Chondrocyte (in vitro differentiated cells): ENCODE measurements at regions not wholly inside any gene's neighbourhood (a gene's known extent, or its start where the extent isn't known, plus 50 kb on each side); places are given as distances from the start of the nearest gene placed in this dataset.

ENCODE experiments used
- DNase-seq: peaks from one replicate; pipeline ENCODE4 v3.0.0; 2021; ENCODE audit warnings: mixed read lengths, low spot score
- H3K27ac Mint-ChIP-seq: one replicate; pipeline ENCODE4 v1.8.0; 2021; ENCODE audit warnings: mild to moderate bottlenecking, moderate library complexity, mixed read lengths; ENCODE audit not compliant: unreplicated experiment
- H3K27me3 Mint-ChIP-seq: 2 replicates; pipeline ENCODE4 v1.8.0; 2021; ENCODE audit warnings: low read depth, mixed read lengths
- H3K36me3 Mint-ChIP-seq: 2 replicates; pipeline ENCODE4 v1.8.0; 2021; ENCODE audit warnings: low read depth, mixed read lengths
- H3K4me1 Mint-ChIP-seq: 2 replicates; pipeline ENCODE4 v1.8.0; 2021; ENCODE audit warnings: low read depth, mild to moderate bottlenecking, mixed read lengths
- H3K4me3 Mint-ChIP-seq: one replicate; pipeline ENCODE4 v1.8.0; 2021; ENCODE audit warnings: mild to moderate bottlenecking, moderate library complexity, mixed read lengths; ENCODE audit not compliant: unreplicated experiment
- H3K9me3 Mint-ChIP-seq: 2 replicates; pipeline ENCODE4 v1.8.0; 2021; ENCODE audit warnings: low read depth, mixed read lengths
- TF ChIP-seq, protein P1 (sequence below): fragments of 200-600 bp; sonication (generic); IDR thresholded peaks from 2 replicates; pipeline ENCODE4 v1.5.0; 2021; ENCODE audit warnings: antibody characterized with exemption, mild to moderate bottlenecking, moderate library complexity

- peaks cover 35% of the 10 kb centered on the region for H3K27me3 Mint-ChIP-seq
- TF ChIP-seq, protein P1, sequence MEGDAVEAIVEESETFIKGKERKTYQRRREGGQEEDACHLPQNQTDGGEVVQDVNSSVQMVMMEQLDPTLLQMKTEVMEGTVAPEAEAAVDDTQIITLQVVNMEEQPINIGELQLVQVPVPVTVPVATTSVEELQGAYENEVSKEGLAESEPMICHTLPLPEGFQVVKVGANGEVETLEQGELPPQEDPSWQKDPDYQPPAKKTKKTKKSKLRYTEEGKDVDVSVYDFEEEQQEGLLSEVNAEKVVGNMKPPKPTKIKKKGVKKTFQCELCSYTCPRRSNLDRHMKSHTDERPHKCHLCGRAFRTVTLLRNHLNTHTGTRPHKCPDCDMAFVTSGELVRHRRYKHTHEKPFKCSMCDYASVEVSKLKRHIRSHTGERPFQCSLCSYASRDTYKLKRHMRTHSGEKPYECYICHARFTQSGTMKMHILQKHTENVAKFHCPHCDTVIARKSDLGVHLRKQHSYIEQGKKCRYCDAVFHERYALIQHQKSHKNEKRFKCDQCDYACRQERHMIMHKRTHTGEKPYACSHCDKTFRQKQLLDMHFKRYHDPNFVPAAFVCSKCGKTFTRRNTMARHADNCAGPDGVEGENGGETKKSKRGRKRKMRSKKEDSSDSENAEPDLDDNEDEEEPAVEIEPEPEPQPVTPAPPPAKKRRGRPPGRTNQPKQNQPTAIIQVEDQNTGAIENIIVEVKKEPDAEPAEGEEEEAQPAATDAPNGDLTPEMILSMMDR: peak; percentile 3
- peaks cover 9% of the 10 kb centered on the region for H3K4me1 Mint-ChIP-seq
- H3K36me3 Mint-ChIP-seq: no peaks in the 10 kb centered on the region
- H3K27ac Mint-ChIP-seq: no peak overlapping the region
- no peak for DNase-seq
- no peak overlapping the region for H3K4me3 Mint-ChIP-seq
- H3K9me3 Mint-ChIP-seq: no peaks in the 10 kb centered on the region
Observed at GRCh38 chr2:16034151-16034974, 94.0 kb downstream of the MYCN start.

GRCh38 chr2:16033032-16033293 is 92.6 kb downstream of the MYCN start:
- Mint-ChIP-seq H3K9me3 (no peaks in the 10 kb centered on the region), H3K27ac (no peak overlapping the region), H3K4me3 (no peak overlapping the region), H3K27me3 (peaks cover 25% of the 10 kb centered on the region), H3K4me1 (no peaks in the 10 kb centered on the region), H3K36me3 (no peaks in the 10 kb centered on the region)
- TF ChIP-seq, protein P1: no peak
- DNase-seq: no peak

DNA sequence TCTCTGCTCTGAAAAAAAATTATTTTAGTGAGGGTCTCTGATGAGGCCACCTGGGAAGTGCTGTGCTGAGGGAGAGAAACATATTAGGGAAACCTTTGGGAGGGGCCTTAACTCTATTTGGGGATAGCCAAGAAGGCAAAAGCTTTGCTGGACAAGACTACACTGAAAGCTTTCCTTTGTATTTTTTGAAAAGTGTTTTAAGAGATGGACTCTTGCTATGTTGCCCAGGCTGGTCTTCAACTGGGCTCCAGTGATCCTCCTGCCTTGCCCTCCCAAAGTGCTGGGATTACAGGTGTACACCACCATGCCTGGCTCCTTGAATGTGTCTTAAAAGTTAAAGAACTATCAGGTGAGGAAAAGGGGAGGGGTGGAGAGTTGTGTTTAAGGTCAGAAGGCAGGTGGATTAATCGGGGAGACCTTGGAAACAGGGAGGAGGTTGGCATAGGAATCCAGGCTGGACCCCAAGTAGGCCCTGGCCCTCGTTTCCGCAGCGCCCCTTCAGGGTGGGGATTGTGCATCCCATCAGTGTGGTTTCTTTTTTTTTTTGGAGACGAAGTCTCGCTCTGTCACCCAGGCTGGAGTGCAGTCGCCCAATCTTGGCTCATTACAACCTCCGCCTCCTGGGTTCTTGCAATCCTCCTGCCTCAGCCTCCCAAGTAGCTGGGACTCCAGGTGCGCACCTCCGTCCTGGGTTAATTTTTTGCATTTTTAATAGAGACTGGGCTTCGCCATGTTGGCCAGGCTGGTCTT is 92.1 kb downstream of the MYCN start:
- Mint-ChIP-seq H3K4me1 (no peaks in the 10 kb centered on the region), H3K36me3 (no peaks in the 10 kb centered on the region), H3K27ac (no peak overlapping the region), H3K4me3 (no peak overlapping the region), H3K27me3 (peaks cover 21% of the 10 kb centered on the region), H3K9me3 (no peaks in the 10 kb centered on the region)
- DNase-seq: no peak
- TF ChIP-seq, protein P1: no peak

- H3K4me1 Mint-ChIP-seq: no peaks in the 10 kb centered on the region
- H3K27me3 Mint-ChIP-seq: peaks cover 15% of the 10 kb centered on the region
Observed at GRCh38 chr2:16031848-16032159, 91.5 kb downstream of the MYCN start.

DNA sequence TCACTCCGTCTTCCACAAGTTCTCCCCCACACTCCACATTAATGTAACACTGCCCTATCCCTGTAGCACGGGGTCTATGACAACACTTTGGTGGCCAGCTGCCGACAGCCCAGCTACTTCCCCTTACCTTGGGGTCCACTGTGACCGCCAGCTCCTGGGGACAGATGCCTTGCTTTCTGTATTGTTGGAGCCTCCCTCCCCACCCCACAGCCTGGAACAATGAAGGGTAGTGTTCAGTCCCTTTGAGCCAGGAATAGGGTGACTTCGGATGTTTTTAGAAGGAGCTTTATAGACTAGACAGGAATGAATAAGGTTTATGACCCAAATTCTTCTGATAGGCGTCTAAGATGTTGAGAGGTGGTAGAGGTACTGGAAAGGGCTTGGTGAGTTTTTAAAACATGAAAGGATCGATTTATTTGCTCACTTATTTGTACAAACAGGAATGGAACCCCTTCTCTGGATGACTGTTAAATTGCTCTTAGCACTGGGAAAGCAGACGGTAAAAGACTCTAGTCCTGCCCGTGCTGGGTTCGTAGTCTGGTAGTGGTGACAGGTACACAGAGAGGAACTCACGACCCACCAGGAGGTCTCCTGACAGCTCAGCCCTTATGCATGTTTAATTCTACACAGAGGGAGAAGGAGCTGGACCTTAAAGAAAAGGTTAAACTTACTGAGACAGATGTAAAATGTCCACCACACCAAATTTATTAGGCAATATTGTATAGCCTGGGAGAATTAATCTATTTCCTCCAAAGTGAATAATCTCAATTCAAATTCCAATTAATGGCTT is 90.9 kb downstream of the MYCN start:
- no peak overlapping the region for H3K4me3 Mint-ChIP-seq
- H3K27me3 Mint-ChIP-seq: peaks cover 16% of the 10 kb centered on the region
- no peaks in the 10 kb centered on the region for H3K4me1 Mint-ChIP-seq

More at GRCh38 chr2:16031848-16032159, 91.5 kb downstream of the MYCN start:
- TF ChIP-seq, protein P1: no peak
- Mint-ChIP-seq H3K4me3 (no peak overlapping the region), H3K36me3 (no peaks in the 10 kb centered on the region), H3K27ac (no peak overlapping the region), H3K9me3 (no peaks in the 10 kb centered on the region)
- no peak for DNase-seq

More for the DNA sequence above, 90.9 kb downstream of the MYCN start:
- Mint-ChIP-seq H3K9me3 (no peaks in the 10 kb centered on the region), H3K27ac (no peak overlapping the region), H3K36me3 (no peaks in the 10 kb centered on the region)
- DNase-seq: no peak
- TF ChIP-seq, protein P1: no peak
